Tibial artery (tissue), 4 donors: ENCODE measurements at regions not wholly inside any gene's neighbourhood (a gene's known extent, or its start where the extent isn't known, plus 50 kb on each side); places are given as distances from the start of the nearest gene placed in this dataset.

Experiments
- DNase-seq, 2 donors: peaks; one replicate each; pipeline ENCODE4 v3.0.0-alpha.2; 2019
- H3K27ac ChIP-seq, 2 donors: fragments of 200-600 bp; sonication (generic) in 1 of 2; 1 replicate in 1 of 2; 2 replicates in 1 of 2; pipeline ENCODE4 v1.5.1; 2018 to 2019; ENCODE audit warnings: mild to moderate bottlenecking in 1 of 2
- H3K27me3 ChIP-seq, 2 donors: fragments of 200-600 bp; sonication (generic) in 1 of 2; one replicate each; pipeline versions ENCODE4 v1.5.1 to v1.6.0; 2016 to 2019
- H3K36me3 ChIP-seq, 3 donors: fragments of 200-600 bp; sonication (generic) in 2 of 3; one replicate each; pipeline ENCODE4 v1.5.1; 2016 to 2019; ENCODE audit warnings: mild to moderate bottlenecking in 2 of 3
- H3K4me1 ChIP-seq, 4 donors: fragments of 200-600 bp; sonication (generic) in 2 of 4; 1 replicate in 3 of 4; 2 replicates in 1 of 4; pipeline ENCODE4 v1.5.1; 2016 to 2019
- H3K4me3 ChIP-seq, 2 donors: fragments of 200-600 bp; sonication (generic) in 1 of 2; 1 replicate in 1 of 2; 2 replicates in 1 of 2; pipeline ENCODE4 v1.5.1; 2018 to 2019; ENCODE audit warnings: mild to moderate bottlenecking in 2 of 2
- H3K9me3 ChIP-seq, 3 donors: fragments of 200-600 bp; sonication (generic) in 1 of 3; one replicate each; pipeline ENCODE4 v1.5.1; 2016 to 2019
- CTCF ChIP-seq, 2 experiments: fragments of 200-600 bp in 1 of 2; fragments of 450-650 bp in 1 of 2; IDR thresholded peaks; one replicate each; pipeline ENCODE4 v1.5.1; 2017 to 2019; ENCODE audit warnings: antibody characterized with exemption in 2 of 2, mild to moderate bottlenecking in 1 of 2, moderate library complexity in 1 of 2
- intact Hi-C: fragments of 100-400 bp; cut with DNase I; formaldehyde crosslinking; loops from one replicate; pipeline ENCODE4 v1.15.0; 2023; ENCODE audit warnings: low total_unique reads

GRCh38 chr3:107953722-107954121 lies 137.1 kb downstream of the CD47 start:
- no peak overlapping the region for H3K27ac ChIP-seq
- H3K4me3 ChIP-seq: no peak overlapping the region
- H3K27me3 ChIP-seq: no peaks in the 10 kb centered on the region
- no peak for DNase-seq
- peaks cover 0 to 33% (median 18%) of the 10 kb centered on the region in 4 donors for H3K4me1 ChIP-seq
- TF ChIP-seq CTCF (IDR thresholded peaks at IDR 0.05): no peak
- intact Hi-C loops: no loop called here
- no peaks in the 10 kb centered on the region for H3K9me3 ChIP-seq
- no peaks in the 10 kb centered on the region for H3K36me3 ChIP-seq

GRCh38 chr3:107951126-107951525 lies 139.7 kb downstream of the CD47 start:
- no peak for TF ChIP-seq CTCF (IDR thresholded peaks at IDR 0.05)
- Histone ChIP-seq H3K27ac (peak overlapping the region; percentile 18 to 41), H3K4me3 (no peak overlapping the region), H3K9me3 (no peaks in the 10 kb centered on the region), H3K27me3 (no peaks in the 10 kb centered on the region), H3K4me1 (peaks cover 0 to 12% (median 4%) of the 10 kb centered on the region in 4 donors), H3K36me3 (no peaks in the 10 kb centered on the region)
- no peak for DNase-seq
- intact Hi-C loops: no loop called here

GRCh38 chr3:107950417-107950816 lies 140.4 kb downstream of the CD47 start:
- Histone ChIP-seq H3K4me1 (peaks cover 0 to 12% (median 4%) of the 10 kb centered on the region in 4 donors), H3K27me3 (no peaks in the 10 kb centered on the region), H3K9me3 (no peaks in the 10 kb centered on the region), H3K4me3 (no peak overlapping the region), H3K27ac (peak overlapping the region in 1 of 2 donors; percentile 18), H3K36me3 (no peaks in the 10 kb centered on the region)
- TF ChIP-seq CTCF (IDR thresholded peaks at IDR 0.05): no peak
- intact Hi-C loops: no loop called here
- DNase-seq: no peak

- Histone ChIP-seq H3K4me3 (no peak overlapping the region), H3K27me3 (no peaks in the 10 kb centered on the region), H3K4me1 (peaks cover 0 to 12% (median 4%) of the 10 kb centered on the region in 4 donors), H3K36me3 (no peaks in the 10 kb centered on the region), H3K9me3 (no peaks in the 10 kb centered on the region), H3K27ac (no peak overlapping the region)
- intact Hi-C loops: no loop called here
- TF ChIP-seq CTCF (IDR thresholded peaks at IDR 0.05): no peak
- DNase-seq: no peak
These were observed 141.3 kb downstream of the CD47 start for GRCh38 chr3:107949394-107949970.

GRCh38 chr3:107947203-107947602 lies 143.6 kb downstream of the CD47 start:
- H3K27me3 ChIP-seq: no peaks in the 10 kb centered on the region
- no peak overlapping the region for H3K4me3 ChIP-seq
- TF ChIP-seq CTCF (IDR thresholded peaks at IDR 0.05): no peak
- H3K4me1 ChIP-seq: peaks cover 0 to 12% (median 4%) of the 10 kb centered on the region in 4 donors
- no peaks in the 10 kb centered on the region for H3K36me3 ChIP-seq
- no peak for DNase-seq
- no peaks in the 10 kb centered on the region for H3K9me3 ChIP-seq
- H3K27ac ChIP-seq: no peak overlapping the region
- intact Hi-C loops: loop anchor here (2.0 kb wide), 1 partner anchor 76 kb away; no protein-coding TSS in a partner anchor
